Heart right ventricle (tissue), 16 donors: ENCODE measurements at regions not wholly inside any gene's neighbourhood (a gene's known extent, or its start where the extent isn't known, plus 50 kb on each side); places are given as distances from the start of the nearest gene placed in this dataset.

Experiments
- ATAC-seq, 8 donors: fragments of 200-7000 bp; cut with Tn5 transposase; one replicate each; pipeline ENCODE4 v1.9.1; 2020; ENCODE audit warnings: mild to moderate bottlenecking in 8 of 8, moderate library complexity in 8 of 8, moderate number of reproducible peaks in 1 of 8
- DNase-seq, 2 donors: peaks; one replicate each; pipeline ENCODE4 v3.0.0-alpha.2; 2020
- H3K27ac ChIP-seq, 10 donors: fragments of 200-600 bp; sonication (generic) in 2 of 10; one replicate each; pipeline versions ENCODE4 v1.5.0 to v1.8.0; 2020 to 2022; ENCODE audit warnings: mild to moderate bottlenecking in 3 of 10
- H3K27me3 ChIP-seq, 7 donors: fragments of 200-600 bp; one replicate each; pipeline ENCODE4 v1.8.0; 2021 to 2022; ENCODE audit warnings: mild to moderate bottlenecking in 2 of 7
- H3K36me3 ChIP-seq, 9 donors: fragments of 200-600 bp; sonication (generic) in 1 of 9; one replicate each; pipeline versions ENCODE4 v1.5.0 to v1.8.0; 2020 to 2022; ENCODE audit warnings: mild to moderate bottlenecking in 2 of 9
- H3K4me1 ChIP-seq, 9 donors: fragments of 200-600 bp; sonication (generic) in 1 of 9; one replicate each; pipeline versions ENCODE4 v1.5.0 to v1.8.0; 2020 to 2022; ENCODE audit warnings: mild to moderate bottlenecking in 4 of 9
- H3K4me3 ChIP-seq, 10 donors: fragments of 200-600 bp; sonication (generic) in 2 of 10; one replicate each; pipeline versions ENCODE4 v1.5.0 to v1.8.0; 2020 to 2022; ENCODE audit warnings: mild to moderate bottlenecking in 7 of 10, moderate library complexity in 2 of 10
- H3K9me3 ChIP-seq, 11 donors: fragments of 200-600 bp in 10 of 11; sonication (generic) in 2 of 11; one replicate each; pipeline versions ENCODE4 v1.5.0 to v1.8.0; 2013 to 2022; ENCODE audit warnings: mild to moderate bottlenecking in 2 of 11, control low read depth in 1 of 11, moderate library complexity in 1 of 11
- CTCF ChIP-seq, 9 donors: fragments of 200-600 bp; sonication (generic) in 2 of 9; IDR thresholded peaks; one replicate each; pipeline versions ENCODE4 v1.5.0 to v1.8.0; 2021 to 2022; ENCODE audit warnings: antibody characterized with exemption in 9 of 9, mild to moderate bottlenecking in 5 of 9, moderate library complexity in 1 of 9
- WGBS, 2 donors: extraction: QIAGEN DNeasy Blood & Tissue Kit; methylation state at CpG; one replicate each; pipeline ENCODE4 v1.1.7; 2013; ENCODE audit warnings: inconsistent platforms in 1 of 2; 5-methylcytosine and 5-hydroxymethylcytosine counted together
- intact Hi-C, 10 donors: fragments of 100-400 bp; cut with DNase I; formaldehyde crosslinking; loops; one replicate each; pipeline versions ENCODE4 v1.11.1 to v1.14.2; 2022
- donor health status: Arrhythmogenic right ventricular cardiomyopathy.
- donor health status: ischemic (EF 13 %, LVEDD 7.1; RV severe dilation, severe dysfunction).
- donor health status: healthy with polysubstance abuse.
- donor health status: DM: no; HTN: yes; CAD: no.
- donor health status: DM: no; HTN: no; CAD: no.
- donor health status: ischemic (EF 25% LVEDD 6.9; RV normal size, moderate dysfunction).
- donor health status: ischemic (EF 25% LVEDD 5.7; RV mildly dilated, moderate dysfunction).
- donor health status: healthy.
- donor health status: DM: yes; HTN: yes; CAD: no.
- donor health status: Ischemic cardiomyopathy.
- donor health status: ischemic (EF 35%, LVEDD 5.7; RV mildly dilated, moderate dysfunction).
- donor health status: nonischemic (EF 11% LVEDD 7.7; RV severe dilation, severe dysfunction).
- donor health status: DM: yes; HTN: yes; CAD: no.
- donor health status: PGD.
- donor health status: ischemic (EF 29% LVEDD 5.4; RV normal size, mild dysfunction).
- donor health status: nonischemic (EF 23%, LVEDD 6.1; RV moderate dilation, normal function).

DNA sequence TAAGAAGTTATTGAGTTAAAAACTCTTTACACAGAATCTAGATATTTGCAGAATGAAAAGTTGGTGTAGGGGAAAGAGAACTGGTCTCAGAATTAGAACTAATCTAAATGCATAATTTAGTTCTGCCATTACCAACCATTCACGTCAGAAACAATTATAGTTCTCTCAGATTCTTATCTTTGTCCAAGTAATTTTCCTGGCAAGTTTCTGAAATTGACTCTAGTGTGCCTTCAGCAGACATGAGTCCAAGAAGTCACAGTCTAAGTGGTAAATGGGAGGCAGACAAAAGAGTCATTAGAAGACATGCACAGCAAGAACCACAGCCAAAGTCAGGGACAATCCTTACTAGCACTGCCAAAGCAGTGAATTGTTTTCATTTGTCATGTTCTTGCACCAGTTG, 1870.1 kb downstream of the LRRC4C start:
- ATAC-seq (no peak), DNase-seq (no peak)
- intact Hi-C loops: no loop called here
- no peak for TF ChIP-seq CTCF (IDR thresholded peaks at IDR 0.05)
- no peak overlapping the region for H3K27ac ChIP-seq
- H3K36me3 ChIP-seq: no peaks in the 10 kb centered on the region
- peaks cover 0 to 2% (median 0%) of the 10 kb centered on the region in 11 donors for H3K9me3 ChIP-seq
- 61 to 71% methylated on average over 1 of the region's 1 CpG for WGBS, 2 donors
- no peaks in the 10 kb centered on the region for H3K4me1 ChIP-seq
- H3K4me3 ChIP-seq: no peak overlapping the region
- no peaks in the 10 kb centered on the region for H3K27me3 ChIP-seq

DNA sequence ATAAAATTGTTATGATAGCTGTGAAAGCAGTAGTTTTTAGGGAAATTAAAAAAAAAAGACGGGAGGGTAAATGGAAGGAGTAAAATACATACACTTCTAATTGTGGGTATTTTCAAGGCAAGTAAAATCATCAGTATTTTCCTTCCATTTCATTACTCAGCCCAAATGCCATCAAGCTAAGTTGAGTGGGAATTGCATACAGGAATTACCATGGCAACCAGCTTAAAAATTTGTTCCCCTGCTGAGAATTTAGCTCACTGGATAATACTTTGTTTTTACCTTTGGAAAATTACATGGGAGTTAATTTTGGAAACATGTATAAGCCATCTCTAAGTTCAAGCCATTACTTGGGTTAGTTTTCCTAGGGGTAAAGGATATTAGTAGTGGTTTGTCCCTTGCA, 1873.4 kb downstream of the LRRC4C start:
- H3K27ac ChIP-seq: no peak overlapping the region
- ATAC-seq (no peak), DNase-seq (no peak)
- no peaks in the 10 kb centered on the region for H3K27me3 ChIP-seq
- WGBS, 2 donors: 66 to 69% methylated on average over 1 of the region's 1 CpG
- H3K4me1 ChIP-seq: no peaks in the 10 kb centered on the region
- H3K4me3 ChIP-seq: no peak overlapping the region
- H3K9me3 ChIP-seq: peaks cover 0 to 2% (median 0%) of the 10 kb centered on the region in 11 donors
- no peaks in the 10 kb centered on the region for H3K36me3 ChIP-seq
- intact Hi-C loops: no loop called here
- no peak for TF ChIP-seq CTCF (IDR thresholded peaks at IDR 0.05)

- Histone ChIP-seq H3K27me3 (no peaks in the 10 kb centered on the region), H3K9me3 (peaks cover 0 to 14% (median 0%) of the 10 kb centered on the region in 11 donors), H3K4me3 (no peak overlapping the region), H3K36me3 (no peaks in the 10 kb centered on the region), H3K27ac (no peak overlapping the region), H3K4me1 (no peaks in the 10 kb centered on the region)
- intact Hi-C loops: no loop called here
- DNase-seq (no peak), ATAC-seq (no peak)
- TF ChIP-seq CTCF (IDR thresholded peaks at IDR 0.05): no peak
Observed at GRCh38 chr11:39571081-39571480, 1888.4 kb downstream of the LRRC4C start.

DNA sequence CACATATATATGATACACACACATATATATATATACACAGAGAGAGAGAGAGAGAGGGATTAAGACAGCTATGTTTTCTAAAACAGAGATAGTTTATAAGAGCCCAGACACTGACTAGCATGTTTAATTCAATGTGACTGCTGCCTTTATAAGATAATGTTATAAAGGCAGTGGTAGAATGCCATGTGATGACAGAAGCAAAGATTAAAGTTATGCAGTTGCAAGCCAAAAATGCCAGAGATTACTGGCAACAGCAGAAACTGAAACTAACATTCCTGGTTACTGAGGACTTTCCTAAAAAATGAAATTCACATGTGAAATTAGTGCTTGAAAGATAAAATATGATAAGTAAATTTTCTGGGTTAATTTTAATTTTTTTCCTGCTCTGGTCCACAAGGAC, 1888.9 kb downstream of the LRRC4C start:
- Histone ChIP-seq H3K27ac (no peak overlapping the region), H3K27me3 (no peaks in the 10 kb centered on the region), H3K9me3 (peaks cover 0 to 20% (median 0%) of the 10 kb centered on the region in 11 donors), H3K36me3 (no peaks in the 10 kb centered on the region), H3K4me3 (no peak overlapping the region), H3K4me1 (no peaks in the 10 kb centered on the region)
- TF ChIP-seq CTCF (IDR thresholded peaks at IDR 0.05): no peak
- no peak for ATAC-seq
- DNase-seq: no peak
- intact Hi-C loops: no loop called here

DNA sequence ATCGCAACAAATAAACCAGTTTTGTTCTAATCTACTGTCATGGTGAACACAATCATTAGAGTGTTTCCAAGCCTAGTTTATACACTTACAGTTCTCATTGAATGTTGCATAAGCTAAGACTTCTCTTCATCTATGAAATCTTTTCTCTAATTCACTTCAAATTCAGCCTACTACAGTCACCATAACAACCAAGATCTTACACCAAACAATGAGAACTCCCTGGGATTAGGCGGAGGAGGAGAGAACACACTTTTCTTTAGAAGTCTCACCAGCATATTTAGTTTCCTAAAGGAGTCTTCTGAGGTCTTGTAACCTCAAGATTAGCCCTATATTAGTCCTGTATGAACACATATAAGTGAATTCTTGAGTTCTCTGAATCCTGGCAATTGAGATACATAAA, 1889.7 kb downstream of the LRRC4C start:
- no peak for TF ChIP-seq CTCF (IDR thresholded peaks at IDR 0.05)
- intact Hi-C loops: no loop called here

More for the DNA sequence above, 1889.7 kb downstream of the LRRC4C start:
- 83 to 85% methylated on average over 2 of the region's 2 CpGs for WGBS, 2 donors
- no peak overlapping the region for H3K27ac ChIP-seq
- no peak for DNase-seq
- H3K36me3 ChIP-seq: no peaks in the 10 kb centered on the region
- H3K9me3 ChIP-seq: peaks cover 0 to 20% (median 0%) of the 10 kb centered on the region in 11 donors
- H3K27me3 ChIP-seq: no peaks in the 10 kb centered on the region
- ATAC-seq: no peak
- no peaks in the 10 kb centered on the region for H3K4me1 ChIP-seq
- H3K4me3 ChIP-seq: no peak overlapping the region
